HFFc6 (cell line): ENCODE measurements at regions not wholly inside any gene's neighbourhood (a gene's known extent, or its start where the extent isn't known, plus 50 kb on each side); places are given as distances from the start of the nearest gene placed in this dataset.

Source experiments
- DNase-seq: peaks from one replicate; pipeline ENCODE4 v3.0.0-alpha.2; 2018
- H3K27ac Mint-ChIP-seq: 2 replicates; pipeline ENCODE4 v1.8.0; 2020; ENCODE audit warnings: mild to moderate bottlenecking, mixed read lengths
- H3K27me3 Mint-ChIP-seq: 2 replicates; pipeline ENCODE4 v1.8.0; 2021; ENCODE audit warnings: mild to moderate bottlenecking, moderate library complexity, mixed read lengths; ENCODE audit not compliant: insufficient read depth
- H3K36me3 Mint-ChIP-seq: 2 replicates; pipeline ENCODE4 v1.8.0; 2021; ENCODE audit warnings: low read depth, mixed read lengths
- H3K4me1 Mint-ChIP-seq: 2 replicates; pipeline ENCODE4 v1.8.0; 2020; ENCODE audit warnings: low read depth, mixed read lengths
- H3K4me3 Mint-ChIP-seq: 2 replicates; pipeline ENCODE4 v1.8.0; 2020; ENCODE audit warnings: mild to moderate bottlenecking, moderate library complexity, mixed read lengths
- H3K9me3 Mint-ChIP-seq: 2 replicates; pipeline ENCODE4 v1.8.0; 2020; ENCODE audit warnings: mild to moderate bottlenecking, mixed read lengths
- CTCF ChIP-seq: fragments of 200-600 bp; sonication (generic); IDR thresholded peaks from 2 replicates; pipeline ENCODE4 v1.5.0; 2021; ENCODE audit warnings: antibody characterized with exemption, mild to moderate bottlenecking

- peak; percentile 8 for DNase-seq
- H3K36me3 Mint-ChIP-seq = no peaks in the 10 kb centered on the region
Observed at GRCh38 chr4:108336076-108336475, 167.3 kb upstream of the LEF1 start.

GRCh38 chr4:108335081-108335480 is 166.3 kb upstream of the LEF1 start:
- Mint-ChIP-seq H3K4me1 (peaks cover 9% of the 10 kb centered on the region; the same call in 1 of the 2 replicates), H3K27ac (no peak overlapping the region), H3K27me3 (peaks cover 5% of the 10 kb centered on the region; the same call in 1 of the 2 replicates), H3K9me3 (no peaks in the 10 kb centered on the region; the same call in 1 of the 2 replicates), H3K36me3 (no peaks in the 10 kb centered on the region), H3K4me3 (no peak overlapping the region)
- no peak for DNase-seq
- TF ChIP-seq CTCF = no peak

More at GRCh38 chr4:108336076-108336475, 167.3 kb upstream of the LEF1 start:
- Mint-ChIP-seq H3K4me1 (peaks cover 9% of the 10 kb centered on the region; the same call in 1 of the 2 replicates), H3K4me3 (no peak overlapping the region), H3K27ac (no peak overlapping the region), H3K27me3 (peaks cover 9% of the 10 kb centered on the region; the same call in 1 of the 2 replicates), H3K9me3 (no peaks in the 10 kb centered on the region; the same call in 1 of the 2 replicates)
- TF ChIP-seq CTCF = no peak

GRCh38 chr4:108334031-108334430 is 165.3 kb upstream of the LEF1 start:
- Mint-ChIP-seq H3K9me3 (no peaks in the 10 kb centered on the region; the same call in 1 of the 2 replicates), H3K27ac (no peak overlapping the region), H3K27me3 (peaks cover 3% of the 10 kb centered on the region; the same call in 1 of the 2 replicates), H3K36me3 (no peaks in the 10 kb centered on the region), H3K4me3 (no peak overlapping the region), H3K4me1 (peaks cover 9% of the 10 kb centered on the region; the same call in 1 of the 2 replicates)
- TF ChIP-seq CTCF = no peak
- DNase-seq = no peak

GRCh38 chr4:108333353-108333942 is 164.7 kb upstream of the LEF1 start:
- Mint-ChIP-seq H3K36me3 (no peaks in the 10 kb centered on the region), H3K4me3 (no peak overlapping the region), H3K4me1 (peaks cover 8% of the 10 kb centered on the region; the same call in 1 of the 2 replicates), H3K27ac (no peak overlapping the region), H3K27me3 (peaks cover 7% of the 10 kb centered on the region; the same call in 1 of the 2 replicates), H3K9me3 (no peaks in the 10 kb centered on the region; the same call in 1 of the 2 replicates)
- no peak for TF ChIP-seq CTCF
- DNase-seq = no peak

- no peak for TF ChIP-seq CTCF
- Mint-ChIP-seq H3K27ac (no peak overlapping the region), H3K9me3 (no peaks in the 10 kb centered on the region; the same call in 1 of the 2 replicates), H3K4me3 (no peak overlapping the region), H3K36me3 (no peaks in the 10 kb centered on the region), H3K27me3 (peaks cover 8% of the 10 kb centered on the region; the same call in 1 of the 2 replicates), H3K4me1 (no peaks in the 10 kb centered on the region; the same call in 1 of the 2 replicates)
- no peak for DNase-seq
Observed at GRCh38 chr4:108331905-108332632, 163.3 kb upstream of the LEF1 start.
